NCI-H1092 (cell line): ENCODE measurements at regions not wholly inside any gene's neighbourhood (a gene's known extent, or its start where the extent isn't known, plus 50 kb on each side); places are given as distances from the start of the nearest gene placed in this dataset.

Source experiments
- DNase-seq: peaks from one replicate; lab custom pipeline; 2025; lab: John Stamatoyannopoulos, UW

DNA sequence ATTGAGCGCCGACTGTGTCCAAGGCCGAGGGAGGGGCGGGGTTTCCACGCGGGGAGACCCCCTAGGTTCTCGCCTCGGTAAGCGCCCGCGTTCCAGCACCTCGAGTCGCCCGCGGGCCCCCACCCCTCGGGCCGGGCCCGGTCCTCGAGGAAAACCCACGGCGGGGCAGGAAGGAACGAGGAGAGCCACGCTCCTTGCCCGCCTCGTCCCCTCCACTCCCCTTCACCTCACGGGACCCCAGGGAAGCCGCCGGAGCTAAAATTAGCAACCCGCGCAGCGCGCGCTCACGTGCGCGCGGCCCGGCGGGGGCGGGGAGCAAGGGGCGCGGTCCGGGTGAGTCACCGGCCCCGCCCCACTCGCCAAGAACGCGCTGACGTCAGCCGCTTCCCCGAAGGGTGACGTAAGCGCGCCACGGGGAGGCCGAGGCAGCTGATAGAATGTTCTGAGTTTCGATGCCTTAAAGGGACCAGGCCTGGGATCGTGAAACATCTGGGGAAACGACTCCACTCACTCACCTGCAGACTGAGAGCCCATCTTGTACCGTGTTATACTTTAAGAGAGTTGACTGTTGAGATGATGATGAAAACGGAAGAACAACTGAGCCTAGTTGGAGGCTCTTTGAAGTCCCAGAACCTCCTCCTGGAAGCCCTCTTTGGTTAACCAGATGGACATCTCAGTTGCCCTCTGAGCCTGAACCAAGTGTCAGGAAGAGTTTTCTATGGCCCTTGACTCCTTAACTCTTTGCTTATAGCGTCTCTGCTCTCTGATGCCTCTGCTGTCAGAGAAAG, 49.7 kb upstream of the ATF3 start:
- DNase-seq = peak; percentile 92
